Common myeloid progenitor, CD34-positive (primary cell): ENCODE measurements at regions not wholly inside any gene's neighbourhood (a gene's known extent, or its start where the extent isn't known, plus 50 kb on each side); places are given as distances from the start of the nearest gene placed in this dataset.
A peak's percentile ranks its signal among the peaks of the same experiment; 100 is the strongest.

ENCODE experiments used
- CTCF ChIA-PET: fragments of 350-600 bp; sonication (Branson Sonifier 250); formaldehyde crosslinking; loops from one replicate; lab custom pipeline; 2021; ENCODE audit warnings: antibody characterized with exemption; lab: Charles Lee
- POLR2A ChIA-PET: fragments of 350-600 bp; sonication (Branson Sonifier 250); formaldehyde crosslinking; loops from one replicate; lab custom pipeline; 2021; ENCODE audit warnings: antibody characterized with exemption; lab: Charles Lee
- DNase-seq, 3 donors: peaks; one replicate each; pipeline versions ENCODE4 v3.0.0 to v3.0.0-alpha.2; 2013
- H3K27ac ChIP-seq, 2 experiments: 1 replicate in 1 of 2; 2 replicates in 1 of 2; pipeline ENCODE4 v1.7.0; 2013; ENCODE audit warnings: inconsistent platforms in 2 of 2, low read length in 2 of 2, mild to moderate bottlenecking in 2 of 2, low read depth in 1 of 2, moderate library complexity in 1 of 2; ENCODE audit not compliant: severe bottlenecking in 2 of 2, insufficient read depth in 1 of 2, poor library complexity in 1 of 2
- H3K27me3 ChIP-seq, 5 experiments: replicated peaks in 2 of 5; 1 replicate in 3 of 5; 2 replicates in 2 of 5; pipeline versions ENCODE4 v1.6.1 to v1.7.0; 2013; ENCODE audit warnings: low read length in 4 of 5, mild to moderate bottlenecking in 2 of 5, moderate library complexity in 2 of 5, inconsistent platforms in 1 of 5; ENCODE audit not compliant: insufficient read depth in 5 of 5, control insufficient read depth in 4 of 5
- H3K36me3 ChIP-seq, 4 experiments: 1 replicate in 2 of 4; 2 replicates in 2 of 4; pipeline versions ENCODE4 v1.6.1 to v1.7.0; 2013; ENCODE audit warnings: low read length in 3 of 4, control low read depth in 1 of 4, mild to moderate bottlenecking in 1 of 4; ENCODE audit not compliant: control insufficient read depth in 4 of 4, insufficient read depth in 4 of 4
- H3K4me1 ChIP-seq, 4 experiments: 1 replicate in 3 of 4; 2 replicates in 1 of 4; pipeline versions ENCODE4 v1.6.1 to v1.7.1; 2013; ENCODE audit warnings: low read length in 3 of 4, mild to moderate bottlenecking in 3 of 4, control low read depth in 1 of 4, inconsistent platforms in 1 of 4, moderate library complexity in 1 of 4; ENCODE audit not compliant: control insufficient read depth in 4 of 4, insufficient read depth in 4 of 4; ENCODE audit errors: control extremely low read depth in 1 of 4
- H3K4me3 ChIP-seq, 7 experiments: 1 replicate in 4 of 7; 2 replicates in 3 of 7; pipeline versions ENCODE4 v1.5.1 to v1.7.0; 2013; ENCODE audit warnings: mild to moderate bottlenecking in 7 of 7, low read length in 6 of 7, moderate library complexity in 6 of 7, inconsistent platforms in 2 of 7, low read depth in 2 of 7, control low read depth in 1 of 7; ENCODE audit not compliant: insufficient read depth in 4 of 7, control insufficient read depth in 1 of 7; ENCODE audit errors: extremely low read depth in 1 of 7
- H3K9me3 ChIP-seq, 5 experiments: 1 replicate in 4 of 5; 2 replicates in 1 of 5; pipeline versions ENCODE4 v1.6.1 to v1.7.1; 2013; ENCODE audit warnings: low read length in 4 of 5, mild to moderate bottlenecking in 2 of 5, inconsistent platforms in 1 of 5, low read depth in 1 of 5, moderate library complexity in 1 of 5; ENCODE audit not compliant: control insufficient read depth in 4 of 5, insufficient read depth in 2 of 5; ENCODE audit errors: control extremely low read depth in 1 of 5
- WGBS: methylation state at CpG from one replicate; pipeline ENCODE4 v1.1.5; 2013; ENCODE audit not compliant: insufficient coverage; 5-methylcytosine and 5-hydroxymethylcytosine counted together

DNA sequence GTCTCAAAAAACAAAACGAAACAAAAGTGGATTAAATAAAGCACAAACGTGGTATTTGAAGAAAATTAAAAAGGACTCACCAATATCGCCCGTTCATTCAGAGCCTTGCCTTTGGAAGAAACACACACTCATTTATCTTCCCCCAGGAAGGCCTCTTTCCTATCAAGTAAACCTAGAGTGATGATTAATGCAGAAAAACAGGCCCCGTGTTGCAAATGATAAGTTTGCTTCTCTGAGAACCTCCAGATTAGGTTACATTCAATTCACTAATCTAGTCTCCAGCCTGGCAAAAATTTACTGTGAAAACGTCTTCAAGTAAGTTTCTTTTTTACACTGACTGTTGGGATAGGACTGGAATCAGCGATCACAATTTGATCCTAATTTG is 78.0 kb upstream of the C1GALT1 start:
- peak; percentile 7 to 47 (median 15) for DNase-seq
- Histone ChIP-seq H3K36me3 (no peaks in the 10 kb centered on the region), H3K4me3 (no peak overlapping the region), H3K9me3 (peaks cover 0 to 4% (median 0%) of the 10 kb centered on the region in 5 experiments), H3K27ac (peak overlapping the region in 1 of 2 experiments; percentile 46), H3K27me3 (no peaks in the 10 kb centered on the region), H3K4me1 (peaks cover 0 to 15% (median under 1%) of the 10 kb centered on the region in 4 experiments)
- POLR2A ChIA-PET = no interaction called here
- 80% methylated on average over 3 of the region's 7 CpGs for WGBS
- CTCF ChIA-PET = interaction anchor here (1.5 to 3.5 kb wide), 8 partner anchors 10 to 1191 kb away, joined by 5 to 13 read pairs (median 8); partner anchors contain the start of gene C1GALT1

DNA sequence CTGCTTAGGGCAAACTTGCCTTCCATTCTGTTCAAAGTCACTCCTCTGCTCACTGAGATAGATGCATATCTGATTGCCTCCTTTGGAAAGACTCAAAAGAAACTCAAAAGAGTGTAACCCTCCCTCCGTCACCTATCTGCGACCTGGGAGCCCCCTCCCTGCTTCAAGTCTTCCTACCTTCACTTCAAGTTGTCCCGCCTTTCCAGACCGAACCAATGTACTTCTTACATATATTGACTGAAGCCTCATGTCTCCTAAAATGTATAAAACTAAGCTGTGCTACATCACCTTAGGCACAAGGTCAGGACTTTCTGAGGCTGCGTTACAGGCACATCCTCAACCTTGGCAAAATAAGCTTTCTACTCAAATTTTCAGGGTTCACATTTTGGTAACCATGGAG is 77.4 kb upstream of the C1GALT1 start:
- WGBS = 97% methylated on average over 5 of the region's 5 CpGs
- ChIA-PET CTCF (interaction anchor here (1.0 to 1.8 kb wide), 10 partner anchors 10 to 1191 kb away, joined by 3 to 5 read pairs (median 4); no protein-coding TSS in a partner anchor), POLR2A (no interaction called here)
- H3K4me1 ChIP-seq = peaks cover 0 to 9% (median 0%) of the 10 kb centered on the region in 4 experiments
- H3K27me3 ChIP-seq = no peaks in the 10 kb centered on the region
- no peaks in the 10 kb centered on the region for H3K36me3 ChIP-seq
- H3K4me3 ChIP-seq = no peak overlapping the region
- peak overlapping the region in 1 of 2 experiments; percentile 46 for H3K27ac ChIP-seq
- H3K9me3 ChIP-seq = peaks cover 0 to 4% (median 0%) of the 10 kb centered on the region in 5 experiments
- DNase-seq = no peak

GRCh38 chr7:7105800-7106582 is 76.4 kb upstream of the C1GALT1 start:
- Histone ChIP-seq H3K27ac (no peak overlapping the region), H3K27me3 (no peaks in the 10 kb centered on the region), H3K4me1 (peaks cover 0 to 4% (median 0%) of the 10 kb centered on the region in 4 experiments), H3K4me3 (no peak overlapping the region), H3K9me3 (peaks cover 0 to 4% (median 2%) of the 10 kb centered on the region in 5 experiments), H3K36me3 (no peaks in the 10 kb centered on the region)
- WGBS = no CpG with 5 or more reads among the region's 4 CpGs
- POLR2A ChIA-PET = no interaction called here
- no peak for DNase-seq
- CTCF ChIA-PET = interaction anchor here (0.8 to 1.8 kb wide), 15 partner anchors 9 to 1190 kb away, joined by 3 to 5 read pairs (median 3); no protein-coding TSS in a partner anchor

DNA sequence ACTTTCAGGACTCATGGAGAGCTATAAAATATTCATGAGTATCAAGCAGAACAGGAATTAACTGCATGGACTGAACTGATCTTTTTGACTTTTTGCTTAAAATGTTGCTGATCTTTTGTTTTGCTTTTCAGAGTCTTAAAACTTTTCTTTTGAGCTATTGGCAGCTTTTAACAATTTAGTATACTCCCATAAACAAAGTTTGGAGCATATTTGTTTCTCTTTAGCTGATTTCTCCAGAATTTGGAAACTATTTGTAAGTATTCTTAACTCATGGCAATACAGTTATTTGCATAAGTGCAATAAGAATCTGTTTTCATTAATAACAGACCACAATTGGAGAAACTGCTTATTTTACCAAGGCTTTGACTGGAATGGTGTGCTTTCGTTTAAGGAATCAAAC is 73.4 kb upstream of the C1GALT1 start:
- DNase-seq = peak in 1 of 3 donors; percentile 10
- Histone ChIP-seq H3K4me3 (no peak overlapping the region), H3K9me3 (peaks cover 0 to 4% (median 2%) of the 10 kb centered on the region in 5 experiments), H3K27ac (no peak overlapping the region), H3K27me3 (no peaks in the 10 kb centered on the region), H3K4me1 (no peaks in the 10 kb centered on the region), H3K36me3 (no peaks in the 10 kb centered on the region)
- POLR2A ChIA-PET = no interaction called here
- WGBS = 100% methylated on average over 1 of the region's 1 CpG
- CTCF ChIA-PET = interaction anchor here (0.9 to 1.0 kb wide), 3 partner anchors 10 to 1187 kb away, joined by 3 read pairs; no protein-coding TSS in a partner anchor

- CTCF ChIA-PET = no interaction called here
- Histone ChIP-seq H3K27ac (no peak overlapping the region), H3K9me3 (peaks cover 0 to 4% (median 2%) of the 10 kb centered on the region in 5 experiments), H3K4me1 (no peaks in the 10 kb centered on the region), H3K36me3 (no peaks in the 10 kb centered on the region), H3K27me3 (no peaks in the 10 kb centered on the region), H3K4me3 (no peak overlapping the region)
- DNase-seq = no peak
- POLR2A ChIA-PET = no interaction called here
Measured at GRCh38 chr7:7109934-7110333, 72.4 kb upstream of the C1GALT1 start.

GRCh38 chr7:7110706-7111105 is 71.6 kb upstream of the C1GALT1 start:
- Histone ChIP-seq H3K27ac (no peak overlapping the region), H3K9me3 (peaks cover 0 to 4% (median 2%) of the 10 kb centered on the region in 5 experiments), H3K36me3 (no peaks in the 10 kb centered on the region), H3K4me3 (no peak overlapping the region), H3K4me1 (no peaks in the 10 kb centered on the region), H3K27me3 (no peaks in the 10 kb centered on the region)
- ChIA-PET CTCF (no interaction called here), POLR2A (no interaction called here)
- no peak for DNase-seq

GRCh38 chr7:7112868-7113267 is 69.5 kb upstream of the C1GALT1 start:
- Histone ChIP-seq H3K27me3 (no peaks in the 10 kb centered on the region), H3K9me3 (peaks cover 0 to 4% (median 2%) of the 10 kb centered on the region in 5 experiments), H3K4me1 (no peaks in the 10 kb centered on the region), H3K27ac (no peak overlapping the region), H3K36me3 (no peaks in the 10 kb centered on the region), H3K4me3 (no peak overlapping the region)
- no peak for DNase-seq
- no CpG with 5 or more reads among the region's 1 CpG for WGBS
- POLR2A ChIA-PET = no interaction called here
- CTCF ChIA-PET = no interaction called here
